HG02759 (cell line): ENCODE measurements at regions not wholly inside any gene's neighbourhood (a gene's known extent, or its start where the extent isn't known, plus 50 kb on each side); places are given as distances from the start of the nearest gene placed in this dataset.
"Not testable (repeated sequence)": the region's sequence is repeated elsewhere in the genome, so short reads cannot be mapped to it uniquely, and the experiment has no call there.

Source experiments
- ATAC-seq: cut with Tn5 transposase; IDR thresholded peaks from one replicate; pipeline ENCODE4 v1.9.1; 2021; ENCODE audit warnings: mild to moderate bottlenecking, moderate library complexity; ENCODE audit not compliant: unreplicated experiment

DNA sequence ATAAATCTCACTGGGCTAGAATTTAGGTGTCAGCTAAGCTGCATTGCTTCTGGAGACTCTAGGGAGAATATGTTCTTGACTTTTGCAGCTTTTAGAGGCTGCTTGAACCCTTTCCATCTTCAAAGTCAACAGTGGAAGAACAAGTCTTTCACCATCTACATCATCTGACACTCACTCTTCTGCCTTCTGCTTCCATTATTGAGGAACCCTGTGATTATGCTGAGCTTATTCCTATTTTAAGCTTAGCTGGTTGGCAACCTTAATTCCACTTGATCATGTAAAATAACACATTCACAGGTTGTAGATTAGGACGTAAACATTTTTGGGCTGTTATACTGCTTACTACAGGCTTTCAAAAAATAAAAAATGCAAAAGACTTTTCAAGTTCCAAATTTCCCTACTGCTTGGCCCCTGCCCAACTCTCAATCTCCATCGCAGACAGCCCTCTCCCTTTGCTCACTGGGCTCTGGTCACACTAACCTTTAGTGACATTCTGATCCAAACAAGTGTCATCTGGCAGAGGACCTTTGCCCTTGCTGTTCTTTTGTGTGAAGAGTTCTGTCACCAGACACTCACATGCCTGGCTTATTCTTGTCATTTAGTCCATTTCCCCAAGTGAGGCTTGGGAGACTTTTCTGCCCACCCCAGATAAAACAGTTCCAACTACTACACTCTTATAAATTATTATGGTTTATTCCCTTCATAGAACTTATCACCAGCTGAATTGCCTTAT is 1056.0 kb downstream of the STIM2 start:
- no peak for ATAC-seq

DNA sequence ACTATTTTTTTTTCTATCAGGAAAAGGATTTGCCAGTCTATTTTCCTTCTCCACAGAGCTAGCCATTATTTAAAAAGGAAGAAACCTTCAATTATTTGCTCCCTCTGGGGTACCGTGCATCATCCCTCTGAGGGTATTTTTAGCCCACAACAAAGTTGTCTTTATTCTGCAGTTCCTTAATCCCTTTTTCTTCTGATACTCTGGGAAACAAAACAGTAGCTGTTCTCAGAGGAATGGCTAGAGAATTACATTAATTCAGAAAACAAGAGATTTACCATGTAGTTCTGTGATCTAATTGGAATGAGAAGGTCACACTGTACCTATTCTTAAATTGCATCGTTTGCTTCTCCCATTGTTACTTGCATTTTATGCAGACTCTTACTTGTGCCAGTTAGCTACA is 1056.7 kb downstream of the STIM2 start:
- ATAC-seq: no peak

DNA sequence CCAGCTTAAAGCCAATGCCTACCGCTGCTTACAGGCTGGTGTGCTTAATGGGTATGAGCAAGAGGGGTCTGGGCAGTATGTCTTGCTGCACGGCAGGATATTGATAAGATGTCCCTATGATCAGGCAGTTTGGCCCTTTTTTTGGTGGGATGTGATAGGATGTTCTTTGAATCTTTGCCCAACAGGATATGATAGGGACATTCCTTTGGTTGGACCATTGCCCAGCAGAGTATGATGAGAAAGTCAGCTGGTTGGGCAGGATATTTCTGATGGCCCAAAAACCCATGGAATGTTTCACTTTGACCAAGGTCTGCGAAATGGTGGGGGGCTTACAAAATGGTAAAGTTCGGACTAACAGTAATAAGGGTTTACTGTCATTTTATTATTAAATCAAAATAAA is 1060.6 kb downstream of the STIM2 start:
- ATAC-seq: no peak

DNA sequence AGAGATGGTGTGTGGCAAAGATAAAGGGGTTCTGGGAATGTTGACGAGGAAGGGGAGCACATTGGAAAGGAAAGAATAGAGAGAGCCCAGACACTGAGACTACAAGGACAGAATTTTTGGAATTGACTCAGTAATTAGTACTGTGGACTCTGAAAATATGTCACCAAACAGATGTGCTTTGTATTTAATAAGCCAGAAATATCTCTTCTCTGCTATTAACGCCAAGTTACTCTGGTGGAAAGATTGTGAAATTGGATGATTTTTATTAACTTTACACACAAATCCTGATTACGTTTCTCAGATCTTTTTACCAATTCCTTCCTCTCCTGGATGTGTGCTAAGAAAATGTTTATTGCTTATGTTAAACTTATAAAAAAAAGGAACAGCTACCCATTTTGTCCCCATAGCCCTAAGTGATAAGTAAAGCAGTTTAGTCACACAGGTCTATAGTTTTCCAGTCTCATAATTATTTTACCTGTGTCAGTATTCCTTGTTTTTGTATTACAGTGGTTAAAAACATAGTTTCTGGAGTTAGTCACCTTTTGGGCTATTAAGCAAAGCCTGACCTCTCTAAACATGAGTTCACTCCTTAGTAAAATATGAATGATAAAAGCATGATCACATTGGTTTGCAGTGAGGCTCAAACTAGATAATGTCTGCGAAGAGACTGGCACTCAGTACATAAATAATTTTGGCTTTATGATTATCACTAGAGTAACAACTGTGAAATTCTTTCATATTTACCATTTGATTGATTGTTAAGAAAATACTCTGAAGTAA is 1068.3 kb downstream of the STIM2 start:
- ATAC-seq: no peak

DNA sequence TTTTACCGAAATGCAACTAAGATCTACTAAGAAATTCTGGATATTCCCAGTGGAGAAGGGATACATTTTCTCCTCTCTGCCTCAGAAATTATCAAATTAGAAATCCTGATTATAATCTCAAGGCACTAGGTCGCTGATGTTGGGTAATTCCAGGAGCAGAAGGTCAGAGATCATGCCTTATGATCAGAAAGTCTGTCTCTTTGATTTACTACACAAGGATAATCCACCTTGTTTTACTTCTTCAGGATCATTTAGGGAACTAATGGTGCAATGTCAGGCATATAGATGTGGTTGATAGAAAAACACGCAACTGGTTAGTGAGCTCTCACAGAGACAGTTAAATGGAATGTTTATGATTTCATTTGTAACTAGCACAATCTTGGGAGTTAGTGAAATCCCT is 1069.7 kb downstream of the STIM2 start:
- no peak for ATAC-seq

DNA sequence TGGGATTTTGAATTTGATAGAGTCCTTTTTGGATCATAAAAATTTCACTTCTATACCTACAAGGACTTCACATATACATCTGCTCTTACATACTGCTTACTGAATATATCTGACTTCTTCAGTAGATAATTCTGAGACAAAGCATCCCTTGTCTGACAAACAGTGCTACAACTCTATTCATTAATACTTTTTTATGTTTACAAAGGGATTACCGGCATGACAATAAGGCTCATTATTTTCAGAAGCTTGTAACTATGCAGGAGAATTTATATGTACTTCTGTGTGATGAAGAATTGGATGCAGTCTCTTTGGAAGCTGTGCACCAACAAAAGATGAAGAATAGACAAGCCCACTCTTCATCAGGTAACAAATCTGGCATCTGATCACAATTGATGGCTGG is 1070.3 kb downstream of the STIM2 start:
- no peak for ATAC-seq

DNA sequence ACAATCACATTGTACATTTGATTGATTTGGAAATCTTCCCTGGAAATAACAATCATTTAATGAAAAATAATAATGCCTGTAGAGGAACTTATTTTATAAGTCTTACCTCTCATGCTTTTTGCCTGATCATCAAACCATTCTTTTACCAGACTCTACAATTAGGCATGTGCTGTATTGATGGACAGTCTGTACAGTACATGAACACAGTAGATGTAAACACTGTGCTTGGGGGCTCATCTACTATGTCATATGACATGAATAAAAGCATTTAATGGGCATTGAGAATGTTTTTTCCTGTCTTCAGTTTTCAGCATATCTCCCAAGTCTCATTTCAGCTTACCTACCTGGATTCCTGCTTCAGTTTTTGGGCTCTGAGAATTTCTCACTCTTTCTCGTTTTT is 1070.9 kb downstream of the STIM2 start:
- no peak for ATAC-seq

DNA sequence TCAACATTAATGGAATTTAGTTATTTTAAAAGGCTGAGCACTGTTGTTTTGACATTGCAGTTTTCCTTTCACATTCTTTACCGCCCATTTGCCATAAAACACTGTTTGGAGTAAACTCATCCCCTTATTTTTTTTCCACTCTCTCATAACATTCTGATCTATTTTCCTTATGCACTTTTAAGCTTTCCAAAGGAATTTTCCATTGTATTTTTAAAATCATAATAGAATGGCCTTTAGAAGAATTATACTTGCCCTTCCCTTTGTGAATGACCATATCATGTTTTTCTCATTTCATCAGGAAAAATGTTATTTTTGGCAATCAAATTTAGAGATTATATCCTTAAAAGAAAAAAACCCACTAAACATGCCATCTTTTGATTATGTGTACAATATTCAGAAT is 1074.2 kb downstream of the STIM2 start:
- ATAC-seq: no peak

DNA sequence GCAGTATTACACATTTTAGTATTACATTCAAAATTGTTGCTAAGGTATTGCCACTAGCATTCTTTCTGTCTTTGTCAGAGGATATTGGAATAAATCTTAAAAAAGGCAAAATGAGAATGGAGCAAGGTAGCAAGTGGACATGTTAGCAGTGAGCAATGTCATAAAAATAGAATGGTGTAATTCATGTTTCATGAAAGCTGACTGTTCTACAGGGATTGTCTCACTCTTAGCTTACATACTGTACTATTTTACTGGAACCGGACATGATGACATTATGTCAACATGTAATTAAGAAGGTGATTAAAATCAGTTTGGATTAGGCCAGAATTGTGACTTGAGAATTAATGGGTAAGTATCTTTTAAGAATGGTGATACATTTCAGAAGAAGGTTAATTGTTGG is 1086.2 kb downstream of the STIM2 start:
- ATAC-seq: no peak

DNA sequence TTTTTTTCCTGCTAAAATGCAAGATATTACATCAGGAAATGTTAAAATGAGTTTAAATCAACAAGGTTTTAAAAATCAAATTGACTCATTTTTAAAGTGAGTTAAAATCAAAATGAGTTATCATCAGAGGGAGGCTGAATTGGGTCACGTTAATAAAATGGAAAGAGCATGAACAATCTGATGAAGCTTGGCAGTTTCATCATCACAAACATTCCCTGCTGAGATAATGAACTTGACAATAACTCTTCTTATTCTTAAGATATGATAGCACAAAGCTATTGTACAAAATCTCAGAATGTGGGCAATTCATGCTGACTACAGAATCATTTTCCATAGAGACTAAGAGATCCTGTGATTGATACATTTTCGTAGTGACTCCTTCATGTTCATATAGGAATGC is 1086.7 kb downstream of the STIM2 start:
- ATAC-seq: no peak

DNA sequence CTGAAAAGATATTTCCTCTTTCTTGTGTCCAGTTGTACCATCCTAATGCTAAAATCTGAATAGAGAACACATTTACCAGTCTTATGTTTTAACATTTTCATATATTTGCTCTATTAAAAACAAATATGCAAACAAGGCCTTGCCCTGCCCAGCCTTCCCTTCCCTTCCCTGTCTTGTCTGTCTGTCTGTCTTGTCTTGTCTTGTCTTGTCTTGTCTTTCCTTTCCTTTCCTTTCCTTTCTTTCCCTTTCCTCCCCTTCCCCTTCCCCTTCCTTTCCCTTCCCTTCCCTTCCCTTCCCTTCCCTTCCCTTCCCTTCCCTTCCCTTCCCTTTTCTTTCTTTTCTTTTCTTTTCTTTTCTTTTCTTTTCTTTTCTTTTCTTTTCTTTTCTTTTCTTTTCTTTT is 1103.5 kb downstream of the STIM2 start:
- ATAC-seq: no peak

DNA sequence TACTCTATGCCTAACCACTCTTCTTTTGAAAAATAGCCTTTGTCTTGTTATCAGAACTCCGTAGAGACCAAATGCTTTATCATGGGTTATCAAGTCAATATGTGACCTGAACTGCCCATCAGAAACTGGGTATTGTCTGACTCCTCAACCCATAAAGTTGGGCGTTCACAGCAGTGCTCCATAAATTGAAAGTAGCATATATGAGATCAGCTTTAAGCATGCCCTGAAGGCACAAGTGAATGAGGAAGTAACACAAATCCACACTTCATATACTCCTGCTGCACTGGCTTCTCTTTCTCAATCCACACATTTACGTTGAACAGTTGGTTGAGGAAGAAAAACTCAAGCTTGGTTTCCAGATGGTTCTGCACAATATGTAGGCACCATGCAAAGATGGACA is 1106.0 kb downstream of the STIM2 start:
- ATAC-seq: no peak

DNA sequence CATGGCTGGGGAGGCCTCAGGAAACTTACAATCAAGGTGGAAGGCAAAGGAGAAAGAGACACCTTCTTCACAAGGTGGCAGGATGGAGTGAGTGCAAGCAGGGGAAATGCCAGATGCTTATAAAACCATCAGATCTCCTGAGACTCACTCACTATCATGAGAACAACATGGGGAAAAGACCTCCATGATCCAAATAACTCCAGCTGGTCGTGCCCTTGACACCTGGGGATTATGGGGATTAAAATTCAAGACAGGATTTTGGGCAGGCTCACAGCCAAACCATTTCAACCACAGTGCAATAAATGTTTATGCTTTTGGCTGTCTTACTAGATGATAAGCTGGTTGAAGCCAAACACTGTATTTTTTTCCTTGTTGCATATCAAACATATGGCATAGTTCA is 1112.4 kb downstream of the STIM2 start:
- ATAC-seq: no peak

DNA sequence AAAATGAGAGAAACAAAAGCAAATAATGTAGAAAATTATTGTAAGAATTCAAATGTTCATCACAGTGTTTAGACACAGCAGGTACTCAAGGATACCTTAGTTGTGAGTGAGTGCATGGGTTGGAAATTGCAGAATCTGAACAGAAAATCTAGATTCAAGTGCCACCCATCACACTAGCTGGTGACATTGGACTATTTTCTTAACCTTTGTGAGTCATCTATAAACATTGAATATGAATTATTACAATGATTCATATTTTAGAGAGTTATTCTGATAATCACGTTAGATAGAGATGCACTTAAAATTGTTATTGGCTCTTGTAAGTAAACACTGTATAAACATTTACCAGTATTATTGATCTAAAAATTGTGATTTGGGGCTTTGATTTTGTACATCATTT is 1113.1 kb downstream of the STIM2 start:
- ATAC-seq: no peak

DNA sequence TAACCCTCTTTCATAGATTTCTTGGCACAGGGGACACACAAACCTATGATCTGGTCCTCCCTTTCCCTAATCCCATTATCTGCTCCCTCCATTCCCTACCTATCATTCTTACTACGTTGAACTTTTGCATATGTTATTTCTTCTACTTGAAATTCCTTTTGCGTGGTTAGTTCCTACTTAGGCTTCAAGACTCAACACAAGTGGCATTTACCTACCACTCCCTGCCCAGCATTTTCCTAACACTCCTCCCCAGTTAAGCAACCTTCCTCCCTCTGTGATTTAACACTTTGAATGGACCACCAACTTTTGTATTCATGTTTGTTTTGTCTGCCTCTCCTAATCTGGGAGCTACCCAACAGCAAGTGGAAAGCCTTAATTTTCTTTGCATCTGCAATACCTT is 1113.7 kb downstream of the STIM2 start:
- ATAC-seq: no peak

DNA sequence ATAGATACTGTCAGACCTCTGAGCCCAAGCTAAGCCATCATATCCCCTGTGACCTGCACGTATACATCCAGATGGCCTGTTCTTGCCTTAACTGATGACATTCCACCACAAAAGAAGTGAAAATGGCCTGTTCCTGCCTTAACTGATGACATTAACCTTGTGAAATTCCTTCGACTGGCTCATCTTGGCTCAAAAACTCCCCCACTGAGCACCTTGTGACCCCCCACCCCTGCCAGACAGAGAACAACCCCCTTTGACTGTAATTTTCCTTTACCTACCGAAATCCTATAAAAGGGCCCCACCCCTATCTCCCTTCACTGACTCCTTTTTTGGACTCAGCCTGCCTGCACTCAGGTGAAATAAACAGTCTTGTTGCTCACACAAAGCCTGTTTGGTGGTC is 1114.2 kb downstream of the STIM2 start:
- not testable (repeated sequence) for ATAC-seq

DNA sequence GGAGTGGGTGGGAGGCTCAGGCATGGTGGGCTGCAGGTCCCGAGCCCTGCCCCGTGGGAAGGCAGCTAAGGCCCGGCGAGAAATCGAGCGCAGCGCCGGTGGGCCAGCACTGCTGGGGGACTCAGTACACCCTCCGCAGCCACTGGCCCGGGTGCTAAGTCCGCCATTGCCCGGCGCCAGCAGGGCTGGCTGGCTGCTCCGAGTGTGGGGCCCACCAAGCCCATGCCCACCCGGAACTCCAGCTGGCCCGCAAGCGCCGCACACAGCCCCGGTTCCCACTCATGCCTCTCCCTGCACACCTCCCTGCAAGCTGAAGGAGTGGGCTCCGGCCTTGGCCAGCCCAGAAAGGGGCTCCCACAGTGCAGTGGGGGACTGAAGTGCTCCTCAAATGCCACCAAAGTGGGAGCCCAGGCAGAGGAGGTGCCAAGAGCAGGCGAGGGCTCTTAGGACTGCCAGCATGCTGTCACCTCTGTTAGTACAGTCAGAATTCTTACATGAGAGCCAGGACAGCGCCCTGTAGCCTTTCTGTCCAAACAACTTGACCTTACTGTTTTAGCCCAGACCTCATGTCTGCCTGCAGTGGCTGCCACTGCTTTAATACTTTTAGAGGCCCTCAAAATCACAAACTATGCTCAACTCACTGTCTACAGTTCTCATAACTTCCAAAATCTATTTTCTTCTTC is 1117.9 kb downstream of the STIM2 start:
- not testable (repeated sequence) for ATAC-seq

DNA sequence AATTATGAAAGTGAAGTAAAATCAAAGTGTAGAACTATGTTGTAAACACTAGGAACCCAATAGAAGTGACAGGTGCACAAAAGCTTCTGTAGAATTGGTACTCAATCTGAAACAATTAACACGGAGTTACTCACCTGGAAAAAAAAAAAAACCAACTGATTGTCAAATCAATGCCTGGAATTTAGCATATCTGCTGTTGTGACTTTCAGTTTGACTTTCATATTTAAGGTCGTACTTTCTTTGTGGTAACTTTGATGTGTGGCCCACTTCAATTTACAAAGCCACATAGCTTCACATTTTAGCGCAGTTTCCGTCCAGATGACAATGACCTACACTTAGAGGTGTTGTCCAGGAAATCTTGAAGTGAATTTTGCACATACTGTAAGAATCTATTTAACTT is 1124.9 kb downstream of the STIM2 start:
- no peak for ATAC-seq

DNA sequence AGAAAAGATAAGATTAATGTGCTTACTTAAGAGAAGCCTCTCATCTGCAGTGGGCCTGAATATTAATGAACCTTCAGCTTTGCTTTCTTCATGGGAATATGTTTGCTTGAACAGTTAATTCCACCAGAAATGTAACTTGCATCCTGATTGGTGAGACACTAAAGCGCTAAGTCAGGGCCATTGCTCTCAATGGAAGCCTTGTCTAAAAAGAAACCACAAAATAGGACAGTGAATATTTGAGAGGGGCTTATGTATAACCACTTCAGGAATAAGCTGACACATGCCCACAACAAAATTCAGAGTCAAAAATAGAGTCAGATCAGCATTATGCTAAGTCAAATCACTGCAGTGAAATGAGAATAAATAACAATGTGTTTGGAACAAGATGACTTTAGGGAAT is 1125.8 kb downstream of the STIM2 start:
- no peak for ATAC-seq

DNA sequence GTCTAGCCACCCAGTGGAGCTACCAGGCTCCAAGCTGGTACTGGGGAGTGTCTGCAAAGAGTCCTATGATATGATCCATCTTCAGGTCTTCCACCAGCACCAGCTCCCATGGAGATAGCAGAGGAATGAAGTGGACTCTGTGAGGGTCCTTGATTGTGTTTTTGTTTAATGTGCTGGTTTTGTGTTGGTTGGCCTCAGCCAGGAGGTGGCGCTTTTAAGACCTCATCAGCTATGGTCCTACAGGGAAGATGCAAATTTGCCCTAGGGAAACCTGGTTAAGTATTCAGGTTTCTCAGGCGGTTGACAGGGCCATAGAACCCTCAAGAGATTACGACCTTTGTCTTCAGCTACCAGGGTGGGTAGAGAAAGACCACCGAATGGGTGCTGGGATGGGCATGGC is 1141.1 kb downstream of the STIM2 start:
- ATAC-seq: no peak

DNA sequence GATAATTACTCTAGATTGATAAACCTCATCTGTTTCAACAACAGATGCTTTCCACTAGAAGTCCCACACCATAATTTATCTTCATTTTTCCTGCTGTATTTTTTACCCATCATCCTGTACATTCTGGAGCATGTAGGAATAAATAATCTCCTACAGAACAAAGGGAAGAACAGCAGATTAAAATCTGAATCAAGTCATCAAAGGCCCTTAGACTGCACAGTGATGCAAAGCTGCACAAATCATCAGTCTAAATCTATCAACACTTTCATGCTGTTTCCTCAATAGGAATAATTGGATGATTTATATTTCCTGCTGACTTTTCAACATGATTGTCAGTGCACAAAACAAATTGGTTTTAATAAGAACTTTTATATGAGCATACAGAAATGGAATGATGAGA is 1143.9 kb downstream of the STIM2 start:
- ATAC-seq: no peak

DNA sequence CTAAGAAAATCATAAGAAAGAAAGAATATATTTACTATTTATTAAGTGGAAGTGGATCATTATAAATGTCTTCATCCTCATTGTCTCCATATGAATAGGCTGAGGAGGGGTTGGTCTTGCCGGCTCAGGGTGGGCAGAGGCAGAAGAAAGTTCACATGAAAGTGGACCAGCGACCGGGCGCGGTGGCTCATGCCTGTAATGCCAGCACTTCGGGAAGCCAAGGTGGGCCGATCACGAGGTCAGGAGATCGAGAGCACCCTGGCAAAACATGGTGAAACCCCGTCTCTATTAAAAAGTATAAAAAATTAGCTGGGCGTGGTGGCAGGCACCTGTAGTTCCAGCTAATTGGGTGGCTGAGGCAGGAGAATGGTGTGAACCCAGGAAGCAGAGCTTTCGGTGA is 1145.4 kb downstream of the STIM2 start:
- no peak for ATAC-seq
